Transverse colon (tissue), 4 donors: ENCODE measurements at regions not wholly inside any gene's neighbourhood (a gene's known extent, or its start where the extent isn't known, plus 50 kb on each side); places are given as distances from the start of the nearest gene placed in this dataset.

Experiments
- CTCF ChIP-seq, 5 experiments: fragments of 200-600 bp in 3 of 5; fragments of 450-650 bp in 2 of 5; sonication (generic) in 3 of 5; IDR thresholded peaks; 1 replicate in 2 of 5; 2 replicates in 3 of 5; pipeline ENCODE4 v1.5.1; 2016 to 2017; ENCODE audit warnings: antibody characterized with exemption in 5 of 5, inconsistent platforms in 3 of 5, mild to moderate bottlenecking in 2 of 5, moderate library complexity in 1 of 5
- EP300 ChIP-seq: sonication (generic); formaldehyde crosslinking; IDR thresholded peaks from one replicate; pipeline ENCODE4 v1.6.1; 2017; ENCODE audit warnings: antibody characterized with exemption, low read depth
- POLR2A ChIP-seq: fragments of 450-650 bp; IDR thresholded peaks from one replicate; pipeline ENCODE4 v1.6.1; 2016; ENCODE audit warnings: antibody characterized with exemption, mild to moderate bottlenecking, moderate library complexity
- POLR2AphosphoS5 ChIP-seq, 3 donors: sonication (generic); formaldehyde crosslinking; IDR thresholded peaks; one replicate each; pipeline ENCODE4 v1.6.1; 2016; ENCODE audit warnings: antibody characterized with exemption in 3 of 3

- TF ChIP-seq POLR2AphosphoS5 (IDR thresholded peaks at IDR 0.05), result no peak
- no peak for TF ChIP-seq POLR2A
- no peak for TF ChIP-seq CTCF (IDR thresholded peaks at IDR 0.05)
- TF ChIP-seq EP300, result no peak
These were observed 395.7 kb upstream of the NRG3 start for GRCh38 chr10:81479316-81479715.
